ENCODE measurements at regions not wholly inside any gene's neighbourhood (a gene's known extent, or its start where the extent isn't known, plus 50 kb on each side); places are given as distances from the start of the nearest gene placed in this dataset.

GRCh38 chr20:39641423-39641822 is 679.3 kb downstream of the DHX35 start:
- Histone ChIP-seq H3K27ac (no peak overlapping the region), H3K27me3 (no peaks in the 10 kb centered on the region), H3K4me3 (no peak overlapping the region), H3K9me3 (no peaks in the 10 kb centered on the region), H3K4me1 (peaks cover 13% of the 10 kb centered on the region), H3K36me3 (no peaks in the 10 kb centered on the region)
- DNase-seq (ENCODE audit: low spot score in 2 of 2) = no peak
- 62% methylated on average over 4 of the region's 4 CpGs for WGBS
- TF ChIP-seq POLR2A (IDR thresholded peaks at IDR 0.05) (no peak), EP300 (IDR thresholded peaks at IDR 0.05) (no peak), POLR2AphosphoS5 (IDR thresholded peaks at IDR 0.05) (no peak), CTCF (IDR thresholded peaks at IDR 0.05) (no peak)

GRCh38 chr20:39640147-39640546 is 678.0 kb downstream of the DHX35 start:
- 97% methylated on average over 8 of the region's 8 CpGs for WGBS
- TF ChIP-seq EP300 (IDR thresholded peaks at IDR 0.05) (no peak), POLR2AphosphoS5 (IDR thresholded peaks at IDR 0.05) (no peak), POLR2A (IDR thresholded peaks at IDR 0.05) (no peak), CTCF (IDR thresholded peaks at IDR 0.05) (no peak)
- no peak overlapping the region for H3K4me3 ChIP-seq

GRCh38 chr20:39638731-39639130 is 676.6 kb downstream of the DHX35 start:
- H3K36me3 ChIP-seq = no peaks in the 10 kb centered on the region
- peaks cover 16% of the 10 kb centered on the region for H3K4me1 ChIP-seq
- no peak for DNase-seq (ENCODE audit: low spot score in 2 of 2)
- no peak overlapping the region for H3K27ac ChIP-seq
- no peaks in the 10 kb centered on the region for H3K9me3 ChIP-seq
- WGBS = 19% methylated on average over 2 of the region's 2 CpGs
- H3K4me3 ChIP-seq = no peak overlapping the region
- peaks cover 6% of the 10 kb centered on the region for H3K27me3 ChIP-seq
- TF ChIP-seq CTCF (IDR thresholded peaks at IDR 0.05) (no peak), POLR2A (IDR thresholded peaks at IDR 0.05) (no peak), POLR2AphosphoS5 (IDR thresholded peaks at IDR 0.05) (no peak), EP300 (IDR thresholded peaks at IDR 0.05) (no peak)

More at GRCh38 chr20:39640147-39640546, 678.0 kb downstream of the DHX35 start:
- DNase-seq (ENCODE audit: low spot score in 2 of 2) = no peak
- Histone ChIP-seq H3K9me3 (no peaks in the 10 kb centered on the region), H3K27me3 (peaks cover 6% of the 10 kb centered on the region), H3K36me3 (no peaks in the 10 kb centered on the region), H3K27ac (no peak overlapping the region), H3K4me1 (peaks cover 13% of the 10 kb centered on the region)

GRCh38 chr20:39633689-39634088 is 671.5 kb downstream of the DHX35 start:
- Histone ChIP-seq H3K9me3 (no peaks in the 10 kb centered on the region), H3K4me1 (peaks cover 15% of the 10 kb centered on the region), H3K4me3 (no peak overlapping the region), H3K27me3 (peaks cover 6% of the 10 kb centered on the region), H3K36me3 (no peaks in the 10 kb centered on the region), H3K27ac (no peak overlapping the region)
- WGBS = 71% methylated on average over 7 of the region's 7 CpGs
- DNase-seq (ENCODE audit: low spot score in 2 of 2) = no peak
- TF ChIP-seq CTCF (IDR thresholded peaks at IDR 0.05) = no peak
- TF ChIP-seq POLR2A (IDR thresholded peaks at IDR 0.05) = no peak
- TF ChIP-seq POLR2AphosphoS5 (IDR thresholded peaks at IDR 0.05) = no peak
- no peak for TF ChIP-seq EP300 (IDR thresholded peaks at IDR 0.05)

GRCh38 chr20:39632757-39633156 is 670.6 kb downstream of the DHX35 start:
- TF ChIP-seq CTCF (IDR thresholded peaks at IDR 0.05) (no peak), POLR2A (IDR thresholded peaks at IDR 0.05) (no peak), EP300 (IDR thresholded peaks at IDR 0.05) (no peak), POLR2AphosphoS5 (IDR thresholded peaks at IDR 0.05) (no peak)
- Histone ChIP-seq H3K36me3 (no peaks in the 10 kb centered on the region), H3K4me3 (no peak overlapping the region), H3K27ac (no peak overlapping the region), H3K4me1 (peaks cover 11% of the 10 kb centered on the region), H3K27me3 (peaks cover 6% of the 10 kb centered on the region), H3K9me3 (no peaks in the 10 kb centered on the region)
- no peak for DNase-seq (ENCODE audit: low spot score in 2 of 2)
